Uterus (tissue), 2 donors: ENCODE measurements at regions not wholly inside any gene's neighbourhood (a gene's known extent, or its start where the extent isn't known, plus 50 kb on each side); places are given as distances from the start of the nearest gene placed in this dataset.
"Not testable (repeated sequence)": the region's sequence is repeated elsewhere in the genome, so short reads cannot be mapped to it uniquely, and the experiment has no call there.

ENCODE experiments used
- CTCF ChIP-seq, 4 experiments: fragments of 200-600 bp in 2 of 4; fragments of 450-650 bp in 2 of 4; sonication (generic) in 2 of 4; IDR thresholded peaks; one replicate each; pipeline ENCODE4 v1.5.1; 2016 to 2019; ENCODE audit warnings: antibody characterized with exemption in 4 of 4, mild to moderate bottlenecking in 2 of 4, moderate library complexity in 1 of 4
- POLR2A ChIP-seq, 2 donors: fragments of 450-650 bp; IDR thresholded peaks; one replicate each; pipeline ENCODE4 v1.6.1; 2016; ENCODE audit warnings: antibody characterized with exemption in 2 of 2, mild to moderate bottlenecking in 1 of 2, moderate library complexity in 1 of 2

GRCh38 chr2:111335220-111335907 is 214.7 kb downstream of the BCL2L11 start:
- TF ChIP-seq CTCF, POLR2A (IDR thresholded peaks at IDR 0.05): not testable (repeated sequence)
